ENCODE measurements at regions not wholly inside any gene's neighbourhood (a gene's known extent, or its start where the extent isn't known, plus 50 kb on each side); places are given as distances from the start of the nearest gene placed in this dataset.

DNA sequence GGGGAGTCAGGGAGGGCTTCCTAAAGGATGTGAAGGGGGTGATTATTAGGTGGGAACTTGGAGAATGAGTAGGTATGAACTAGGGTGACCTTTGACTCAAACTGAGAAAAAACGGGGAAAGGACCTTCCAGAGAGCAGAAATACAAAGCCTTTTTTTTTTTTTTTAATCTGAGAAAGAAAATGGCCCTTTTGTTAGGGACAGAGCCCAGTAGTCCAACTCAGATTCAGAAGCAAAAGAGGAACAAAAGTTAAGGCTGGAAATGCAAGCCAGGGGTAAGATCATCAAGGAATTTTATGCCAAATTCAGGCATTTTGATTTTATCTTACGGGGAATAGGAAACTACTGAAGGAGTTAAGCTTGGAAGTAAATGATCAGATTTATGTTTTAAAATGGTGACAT is 96.0 kb upstream of the SMYD2 start:
- Histone ChIP-seq H3K27ac (ENCODE audit: low read length) (no peak overlapping the region), H3K4me1 (ENCODE audit: control insufficient read depth, insufficient read depth, low read length) (no peaks in the 10 kb centered on the region; the same call in 1 of the 2 replicates), H3K4me3 (ENCODE audit: low read depth in 2 of 2, low read length in 2 of 2) (no peak overlapping the region), H3K9me3 (ENCODE audit: control insufficient read depth, insufficient read depth, low read depth, low read length) (no peaks in the 10 kb centered on the region), H3K36me3 (ENCODE audit: control insufficient read depth, insufficient read depth, low read length) (no peaks in the 10 kb centered on the region), H3K27me3 (ENCODE audit: control insufficient read depth, insufficient read depth, low read length) (peaks cover 50% of the 10 kb centered on the region)
- ATAC-seq, result no peak
- intact Hi-C loops (cut with micrococcal nuclease; ENCODE audit: unreplicated experiment), result no loop called here
- TF ChIP-seq TCF7L2 (IDR thresholded peaks at IDR 0.05; ENCODE audit: low read depth, low read length), result no peak
- TF ChIP-seq SIN3A (IDR thresholded peaks at IDR 0.05; ENCODE audit: borderline replicate concordance, insufficient read depth, low read depth, low read length), result no peak
- TF ChIP-seq, protein P1, sequence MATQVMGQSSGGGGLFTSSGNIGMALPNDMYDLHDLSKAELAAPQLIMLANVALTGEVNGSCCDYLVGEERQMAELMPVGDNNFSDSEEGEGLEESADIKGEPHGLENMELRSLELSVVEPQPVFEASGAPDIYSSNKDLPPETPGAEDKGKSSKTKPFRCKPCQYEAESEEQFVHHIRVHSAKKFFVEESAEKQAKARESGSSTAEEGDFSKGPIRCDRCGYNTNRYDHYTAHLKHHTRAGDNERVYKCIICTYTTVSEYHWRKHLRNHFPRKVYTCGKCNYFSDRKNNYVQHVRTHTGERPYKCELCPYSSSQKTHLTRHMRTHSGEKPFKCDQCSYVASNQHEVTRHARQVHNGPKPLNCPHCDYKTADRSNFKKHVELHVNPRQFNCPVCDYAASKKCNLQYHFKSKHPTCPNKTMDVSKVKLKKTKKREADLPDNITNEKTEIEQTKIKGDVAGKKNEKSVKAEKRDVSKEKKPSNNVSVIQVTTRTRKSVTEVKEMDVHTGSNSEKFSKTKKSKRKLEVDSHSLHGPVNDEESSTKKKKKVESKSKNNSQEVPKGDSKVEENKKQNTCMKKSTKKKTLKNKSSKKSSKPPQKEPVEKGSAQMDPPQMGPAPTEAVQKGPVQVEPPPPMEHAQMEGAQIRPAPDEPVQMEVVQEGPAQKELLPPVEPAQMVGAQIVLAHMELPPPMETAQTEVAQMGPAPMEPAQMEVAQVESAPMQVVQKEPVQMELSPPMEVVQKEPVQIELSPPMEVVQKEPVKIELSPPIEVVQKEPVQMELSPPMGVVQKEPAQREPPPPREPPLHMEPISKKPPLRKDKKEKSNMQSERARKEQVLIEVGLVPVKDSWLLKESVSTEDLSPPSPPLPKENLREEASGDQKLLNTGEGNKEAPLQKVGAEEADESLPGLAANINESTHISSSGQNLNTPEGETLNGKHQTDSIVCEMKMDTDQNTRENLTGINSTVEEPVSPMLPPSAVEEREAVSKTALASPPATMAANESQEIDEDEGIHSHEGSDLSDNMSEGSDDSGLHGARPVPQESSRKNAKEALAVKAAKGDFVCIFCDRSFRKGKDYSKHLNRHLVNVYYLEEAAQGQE (IDR thresholded peaks at IDR 0.05; ENCODE audit: insufficient read depth in 1 of 2, low read depth in 2 of 2, low read length in 1 of 2), result no peak
- TF ChIP-seq, protein P2, sequence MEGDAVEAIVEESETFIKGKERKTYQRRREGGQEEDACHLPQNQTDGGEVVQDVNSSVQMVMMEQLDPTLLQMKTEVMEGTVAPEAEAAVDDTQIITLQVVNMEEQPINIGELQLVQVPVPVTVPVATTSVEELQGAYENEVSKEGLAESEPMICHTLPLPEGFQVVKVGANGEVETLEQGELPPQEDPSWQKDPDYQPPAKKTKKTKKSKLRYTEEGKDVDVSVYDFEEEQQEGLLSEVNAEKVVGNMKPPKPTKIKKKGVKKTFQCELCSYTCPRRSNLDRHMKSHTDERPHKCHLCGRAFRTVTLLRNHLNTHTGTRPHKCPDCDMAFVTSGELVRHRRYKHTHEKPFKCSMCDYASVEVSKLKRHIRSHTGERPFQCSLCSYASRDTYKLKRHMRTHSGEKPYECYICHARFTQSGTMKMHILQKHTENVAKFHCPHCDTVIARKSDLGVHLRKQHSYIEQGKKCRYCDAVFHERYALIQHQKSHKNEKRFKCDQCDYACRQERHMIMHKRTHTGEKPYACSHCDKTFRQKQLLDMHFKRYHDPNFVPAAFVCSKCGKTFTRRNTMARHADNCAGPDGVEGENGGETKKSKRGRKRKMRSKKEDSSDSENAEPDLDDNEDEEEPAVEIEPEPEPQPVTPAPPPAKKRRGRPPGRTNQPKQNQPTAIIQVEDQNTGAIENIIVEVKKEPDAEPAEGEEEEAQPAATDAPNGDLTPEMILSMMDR (IDR thresholded peaks at IDR 0.05), result no peak
- TF ChIP-seq POLR2AphosphoS5 (IDR thresholded peaks at IDR 0.05; ENCODE audit: low read depth, low read length), result no peak
- POLR2A ChIA-PET, result no interaction called here
- in situ Hi-C loops (cut with HindIII; ENCODE audit: low pct_unique_long_range_greater_than_20kb, low sequenced_read_pairs), result no loop called here
- BruUV-seq (replicated peaks), result no TSS peak
- CTCF ChIA-PET, result no interaction called here
- DNase-seq (ENCODE audit: low read depth, low spot score), result no peak

DNA sequence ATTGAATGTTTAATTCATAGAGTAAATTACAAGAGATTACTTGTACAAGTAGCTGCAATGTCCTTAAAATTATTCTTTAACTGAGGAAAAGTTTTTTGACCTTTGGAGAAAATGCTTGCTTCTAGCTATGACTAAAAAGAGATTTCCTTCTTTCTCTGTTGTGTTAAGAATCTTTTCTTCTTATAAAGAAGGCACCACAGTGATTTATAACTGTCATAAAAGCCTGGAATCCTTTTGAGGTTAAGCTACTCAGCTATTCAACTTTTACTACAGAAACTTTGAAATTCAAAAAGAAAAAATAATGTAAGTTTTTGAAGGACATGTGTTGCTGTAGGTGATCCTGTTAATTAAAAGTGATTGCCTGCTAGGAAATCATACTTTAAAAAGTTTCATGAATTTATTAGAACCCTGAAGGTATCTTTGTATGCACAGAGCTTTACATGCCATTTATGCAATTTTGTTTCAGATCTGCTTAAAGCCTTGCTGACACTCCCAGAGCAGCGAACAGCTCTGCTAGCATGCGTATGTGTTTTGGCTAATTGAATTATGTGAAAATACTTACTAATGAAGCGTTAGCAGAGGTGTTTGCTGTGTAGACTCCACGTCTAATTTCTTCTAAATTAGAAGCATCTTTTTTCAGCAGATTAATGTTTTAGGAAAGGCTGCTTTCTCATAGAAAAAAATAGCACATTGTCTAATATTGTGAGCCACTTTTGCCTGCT is 94.7 kb upstream of the SMYD2 start:
- Histone ChIP-seq H3K4me3 (ENCODE audit: low read depth in 2 of 2, low read length in 2 of 2) (no peak overlapping the region), H3K4me1 (ENCODE audit: control insufficient read depth, insufficient read depth, low read length) (no peaks in the 10 kb centered on the region; the same call in 1 of the 2 replicates), H3K9me3 (ENCODE audit: control insufficient read depth, insufficient read depth, low read depth, low read length) (no peaks in the 10 kb centered on the region), H3K27ac (ENCODE audit: low read length) (no peak overlapping the region), H3K27me3 (ENCODE audit: control insufficient read depth, insufficient read depth, low read length) (peaks cover 53% of the 10 kb centered on the region), H3K36me3 (ENCODE audit: control insufficient read depth, insufficient read depth, low read length) (no peaks in the 10 kb centered on the region)
- intact Hi-C loops (cut with micrococcal nuclease; ENCODE audit: unreplicated experiment), result no loop called here
- TF ChIP-seq, protein P1 (IDR thresholded peaks at IDR 0.05; ENCODE audit: insufficient read depth in 1 of 2, low read depth in 2 of 2, low read length in 1 of 2), result no peak
- TF ChIP-seq SIN3A (IDR thresholded peaks at IDR 0.05; ENCODE audit: borderline replicate concordance, insufficient read depth, low read depth, low read length) (no peak), TCF7L2 (IDR thresholded peaks at IDR 0.05; ENCODE audit: low read depth, low read length) (no peak), POLR2AphosphoS5 (IDR thresholded peaks at IDR 0.05; ENCODE audit: low read depth, low read length) (no peak)
- TF ChIP-seq, protein P2 (IDR thresholded peaks at IDR 0.05), result no peak
- CTCF ChIA-PET, result no interaction called here
- DNase-seq (ENCODE audit: low read depth, low spot score), result no peak
- no peak for ATAC-seq
- BruUV-seq (replicated peaks), result no TSS peak
- POLR2A ChIA-PET, result no interaction called here
- in situ Hi-C loops (cut with HindIII; ENCODE audit: low pct_unique_long_range_greater_than_20kb, low sequenced_read_pairs), result no loop called here
